LHCN-M2 (cell line): ENCODE measurements at regions not wholly inside any gene's neighbourhood (a gene's known extent, or its start where the extent isn't known, plus 50 kb on each side); places are given as distances from the start of the nearest gene placed in this dataset.
"Not testable (repeated sequence)": the region's sequence is repeated elsewhere in the genome, so short reads cannot be mapped to it uniquely, and the experiment has no call there.

Source experiments
- DNase-seq: peaks from one replicate; pipeline ENCODE4 v3.0.0-alpha.2; 2012; ENCODE audit warnings: low read depth

GRCh38 chr13:61215116-61215515 is 200.5 kb downstream of the PCDH20 start:
- DNase-seq, result no peak

- DNase-seq, result no peak
Observed at GRCh38 chr13:61214551-61214950, 201.1 kb downstream of the PCDH20 start.

GRCh38 chr13:61205898-61206297 is 209.8 kb downstream of the PCDH20 start:
- DNase-seq, result not testable (repeated sequence)

- DNase-seq, result no peak
Observed at GRCh38 chr13:61204025-61204424, 211.6 kb downstream of the PCDH20 start.

- no peak for DNase-seq
Observed at GRCh38 chr13:61202042-61202441, 213.6 kb downstream of the PCDH20 start.

DNA sequence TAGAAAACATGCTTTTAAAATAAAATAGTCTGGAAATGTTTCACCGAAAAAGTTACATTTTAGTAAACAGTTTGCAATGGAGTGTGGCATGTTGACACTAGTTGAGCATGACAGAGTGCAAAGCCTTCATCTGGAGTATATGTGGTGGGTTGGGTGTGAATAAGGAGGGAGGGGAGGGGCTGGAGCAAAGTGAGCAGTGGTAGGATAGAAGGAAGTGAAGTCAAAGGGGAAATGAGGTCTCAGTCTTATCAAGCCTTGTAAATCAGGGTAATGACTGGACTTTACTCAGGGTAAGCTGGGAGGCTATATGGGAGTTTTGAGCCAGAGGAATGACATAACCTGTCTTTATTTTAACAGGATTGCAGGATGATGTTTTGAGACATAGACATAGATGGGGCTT is 222.8 kb downstream of the PCDH20 start:
- DNase-seq, result no peak

GRCh38 chr13:61188057-61188456 is 227.6 kb downstream of the PCDH20 start:
- no peak for DNase-seq

- no peak for DNase-seq
Observed at GRCh38 chr13:61187471-61187870, 228.2 kb downstream of the PCDH20 start.

DNA sequence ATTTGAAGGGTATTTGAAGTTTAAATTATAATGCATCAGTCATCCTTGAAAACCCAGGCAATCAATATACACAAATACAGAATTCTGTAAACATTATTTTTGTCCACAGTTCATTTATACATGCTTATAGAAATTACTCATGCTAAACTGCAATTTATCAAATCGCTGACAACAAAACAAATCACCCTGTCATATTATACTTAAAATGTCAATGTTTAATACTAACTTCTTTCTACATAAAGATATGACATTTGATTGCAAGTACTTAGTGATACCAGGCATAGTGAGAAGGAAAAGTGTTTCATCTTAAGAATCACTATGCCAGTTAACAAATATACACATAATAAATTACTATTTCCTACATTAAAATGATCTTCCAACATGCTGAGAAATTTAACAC is 232.0 kb downstream of the PCDH20 start:
- DNase-seq, result no peak

DNA sequence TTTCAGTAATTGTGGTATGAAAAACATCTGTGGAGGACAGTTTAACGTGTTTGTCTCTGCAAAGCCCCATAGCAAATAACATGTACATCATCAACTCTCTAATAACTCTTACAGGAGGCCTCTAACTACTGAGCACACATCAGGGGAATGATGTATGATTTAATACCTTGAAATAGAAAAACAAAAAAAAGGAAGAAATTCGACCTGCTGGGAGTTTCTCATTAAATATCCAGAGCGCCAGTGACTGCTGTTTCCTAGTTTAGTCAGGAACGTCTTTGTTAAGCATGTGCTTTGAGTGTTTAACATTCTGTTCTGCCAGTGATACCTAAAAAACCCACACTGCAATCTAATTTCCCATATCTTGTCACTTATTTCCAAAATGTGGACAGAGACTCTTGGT is 235.4 kb downstream of the PCDH20 start:
- DNase-seq, result no peak

- DNase-seq, result no peak
Observed at GRCh38 chr13:61179741-61180140, 235.9 kb downstream of the PCDH20 start.

DNA sequence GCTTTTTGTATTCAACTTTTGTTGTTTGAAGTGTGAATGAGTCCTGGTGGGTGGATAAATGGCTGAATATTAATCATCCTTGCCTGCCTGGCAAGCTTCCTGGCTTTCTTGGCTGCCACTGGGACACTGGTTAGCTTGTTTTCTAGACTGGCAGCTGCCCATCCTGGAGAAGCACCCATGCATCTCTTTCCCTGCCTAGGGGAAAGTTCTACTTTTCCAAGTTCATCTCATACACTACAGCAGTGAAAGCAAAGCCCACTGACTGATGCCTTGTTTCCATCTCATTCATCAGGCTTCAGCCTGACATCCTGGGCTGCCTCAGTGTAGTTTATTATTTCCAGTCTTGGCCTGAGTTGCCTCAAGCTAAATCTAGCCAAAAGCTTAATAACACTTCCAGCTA is 244.8 kb downstream of the PCDH20 start:
- no peak for DNase-seq

GRCh38 chr13:61162636-61163035 is 253.0 kb downstream of the PCDH20 start:
- DNase-seq, result no peak

- DNase-seq, result no peak
Observed at GRCh38 chr13:61162106-61162505, 253.5 kb downstream of the PCDH20 start.

- no peak for DNase-seq
Observed at GRCh38 chr13:61156753-61157152, 258.9 kb downstream of the PCDH20 start.

- DNase-seq, result no peak
Observed at GRCh38 chr13:61151062-61151461, 264.6 kb downstream of the PCDH20 start.

DNA sequence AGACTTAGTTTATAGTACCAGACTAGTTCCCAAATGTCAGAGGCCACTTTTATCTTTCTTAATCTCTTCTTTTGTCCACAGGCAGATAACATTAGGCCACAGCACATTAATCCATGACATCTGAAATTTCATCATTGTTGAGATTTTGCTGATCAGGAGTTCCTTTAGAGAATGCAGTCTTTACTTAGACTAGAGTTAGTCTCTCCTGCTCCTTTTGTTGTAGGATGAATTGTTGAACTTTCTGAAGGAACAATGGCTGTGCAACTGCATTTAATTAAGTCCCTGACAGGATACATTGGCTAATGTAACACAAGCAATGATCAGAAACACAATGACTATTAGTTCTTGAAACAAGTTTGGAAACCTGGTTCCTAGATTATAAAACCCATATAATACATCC is 266.3 kb downstream of the PCDH20 start:
- no peak for DNase-seq

DNA sequence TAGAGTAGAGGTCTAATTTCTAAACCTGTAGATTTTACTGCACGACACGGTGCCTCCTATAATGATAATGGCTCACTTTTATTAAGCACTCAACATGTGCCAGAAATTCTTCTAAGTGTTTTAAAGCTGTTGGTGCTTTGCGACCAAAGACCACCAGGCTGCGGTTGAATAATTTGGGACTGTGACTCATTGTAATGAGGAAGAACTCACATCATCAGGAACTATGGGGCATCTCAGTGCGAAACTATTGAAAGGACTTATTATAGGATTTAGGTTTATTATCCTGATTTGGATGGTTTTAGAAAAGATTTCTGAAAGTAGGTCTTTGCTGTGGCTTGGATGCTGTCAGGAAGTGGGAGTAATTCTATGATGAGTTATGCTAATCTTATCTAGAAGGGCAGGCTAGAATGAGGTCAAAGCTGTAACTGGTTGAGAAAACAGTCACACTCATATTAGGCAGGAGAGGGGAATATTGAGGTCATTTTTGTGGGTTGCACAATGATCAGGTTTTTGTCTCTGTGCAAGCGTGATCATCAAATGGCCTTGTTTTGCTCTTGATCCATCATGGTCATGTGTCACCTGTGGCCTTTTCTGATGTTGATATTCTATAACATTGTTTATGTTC is 266.8 kb downstream of the PCDH20 start:
- DNase-seq, result no peak

DNA sequence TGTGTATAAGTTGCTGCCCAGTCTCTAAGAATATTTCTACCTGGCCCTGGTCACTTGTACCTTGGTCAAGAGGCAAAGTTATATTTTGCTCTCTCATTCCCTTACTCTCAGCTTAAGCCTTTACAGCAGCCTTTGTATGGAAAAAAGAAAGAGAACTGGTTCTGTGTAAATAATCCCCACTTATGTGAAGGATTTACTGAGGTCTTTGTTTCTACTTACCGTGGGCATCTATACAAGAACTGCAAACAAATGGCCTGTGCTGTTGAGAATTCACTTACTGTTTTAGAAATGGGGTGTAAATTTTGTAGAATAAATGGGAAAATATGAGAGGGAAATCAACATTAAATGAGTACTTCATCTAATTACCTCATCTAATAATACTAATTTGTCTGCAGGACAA is 267.4 kb downstream of the PCDH20 start:
- no peak for DNase-seq

GRCh38 chr13:61146571-61146970 is 269.1 kb downstream of the PCDH20 start:
- DNase-seq, result no peak

GRCh38 chr13:61146158-61146557 is 269.5 kb downstream of the PCDH20 start:
- DNase-seq, result no peak

GRCh38 chr13:61144834-61145593 is 270.6 kb downstream of the PCDH20 start:
- no peak for DNase-seq

DNA sequence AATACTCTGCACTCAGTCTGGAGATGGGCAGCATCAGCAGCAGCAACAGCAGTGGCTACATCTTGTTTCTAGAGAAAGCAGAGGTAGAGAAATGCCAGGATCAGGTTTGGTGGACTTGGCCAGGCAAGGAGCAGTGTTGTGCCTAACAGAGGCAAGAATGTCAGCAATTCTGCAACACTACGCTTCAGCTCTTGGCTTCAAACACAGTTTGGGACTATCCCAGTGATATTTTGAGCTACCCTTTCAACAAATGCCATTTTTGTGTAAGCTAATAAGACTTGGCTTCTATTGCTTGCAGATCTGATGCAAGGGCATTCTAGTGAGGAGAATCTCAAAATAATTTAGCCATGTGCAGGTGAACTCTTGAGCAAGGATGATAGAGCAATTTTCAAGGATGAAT is 271.3 kb downstream of the PCDH20 start:
- DNase-seq, result no peak

- DNase-seq, result no peak
Observed at GRCh38 chr13:61142506-61142905, 273.1 kb downstream of the PCDH20 start.
